GM19023 (cell line): ENCODE measurements at regions not wholly inside any gene's neighbourhood (a gene's known extent, or its start where the extent isn't known, plus 50 kb on each side); places are given as distances from the start of the nearest gene placed in this dataset.

Source experiments
- ATAC-seq: cut with Tn5 transposase; IDR thresholded peaks from one replicate; pipeline ENCODE4 v1.9.1; 2021; ENCODE audit warnings: mild to moderate bottlenecking, moderate library complexity; ENCODE audit not compliant: unreplicated experiment

GRCh38 chr2:20150110-20150706 lies 74.7 kb downstream of the SDC1 start:
- ATAC-seq = no peak

- ATAC-seq = no peak
Observed at GRCh38 chr2:20149703-20150030, 75.3 kb downstream of the SDC1 start.

GRCh38 chr2:20148923-20149702 lies 75.8 kb downstream of the SDC1 start:
- ATAC-seq = no peak

- no peak for ATAC-seq
Observed at GRCh38 chr2:20148426-20148922, 76.5 kb downstream of the SDC1 start.

- ATAC-seq = no peak
Observed at GRCh38 chr2:20147351-20147750, 77.6 kb downstream of the SDC1 start.

GRCh38 chr2:20146401-20146800 lies 78.5 kb downstream of the SDC1 start:
- ATAC-seq = no peak

GRCh38 chr2:20145497-20146193 lies 79.3 kb downstream of the SDC1 start:
- peak; percentile 86 for ATAC-seq

GRCh38 chr2:20144861-20145260 lies 80.1 kb downstream of the SDC1 start:
- no peak for ATAC-seq

GRCh38 chr2:20144196-20144595 lies 80.7 kb downstream of the SDC1 start:
- ATAC-seq = no peak

GRCh38 chr2:20143263-20143662 lies 81.7 kb downstream of the SDC1 start:
- ATAC-seq = no peak

- no peak for ATAC-seq
Observed at GRCh38 chr2:20141806-20142205, 83.1 kb downstream of the SDC1 start.

GRCh38 chr2:20141056-20141762 lies 83.7 kb downstream of the SDC1 start:
- ATAC-seq = no peak

- no peak for ATAC-seq
Observed at GRCh38 chr2:20140321-20141055, 84.4 kb downstream of the SDC1 start.

- ATAC-seq = no peak
Observed at GRCh38 chr2:20139407-20140172, 85.3 kb downstream of the SDC1 start.

GRCh38 chr2:20138696-20139095 lies 86.2 kb downstream of the SDC1 start:
- no peak for ATAC-seq

- no peak for ATAC-seq
Observed at GRCh38 chr2:20137884-20138283, 86.5 kb upstream of the LAPTM4A start.

GRCh38 chr2:20137131-20137571 lies 85.7 kb upstream of the LAPTM4A start:
- no peak for ATAC-seq

GRCh38 chr2:20136149-20136548 lies 84.7 kb upstream of the LAPTM4A start:
- ATAC-seq = no peak

GRCh38 chr2:20135631-20136050 lies 84.2 kb upstream of the LAPTM4A start:
- ATAC-seq = peak; percentile 85
